Liver (tissue), 8 donors: ENCODE measurements at regions not wholly inside any gene's neighbourhood (a gene's known extent, or its start where the extent isn't known, plus 50 kb on each side); places are given as distances from the start of the nearest gene placed in this dataset.

Experiments used
- DNase-seq: peaks from one replicate; pipeline ENCODE4 v3.0.0-alpha.2; 2017; ENCODE audit warnings: low spot score
- H3K27ac ChIP-seq, 2 donors: one replicate each; pipeline ENCODE4 v1.7.0; 2013; ENCODE audit warnings: inconsistent platforms in 2 of 2, low read length in 2 of 2, control low read depth in 1 of 2, low read depth in 1 of 2, mild to moderate bottlenecking in 1 of 2
- H3K27me3 ChIP-seq, 4 donors: one replicate each; pipeline versions ENCODE4 v1.6.1 to v1.7.0; 2013; ENCODE audit warnings: low read length in 3 of 4, inconsistent platforms in 1 of 4, mild to moderate bottlenecking in 1 of 4, moderate library complexity in 1 of 4; ENCODE audit not compliant: control insufficient read depth in 4 of 4, insufficient read depth in 4 of 4
- H3K36me3 ChIP-seq, 4 donors: one replicate each; pipeline versions ENCODE4 v1.6.1 to v1.7.0; 2013; ENCODE audit warnings: low read length in 3 of 4, mild to moderate bottlenecking in 3 of 4, low read depth in 1 of 4, moderate library complexity in 1 of 4; ENCODE audit not compliant: control insufficient read depth in 4 of 4, insufficient read depth in 3 of 4
- H3K4me1 ChIP-seq, 4 donors: one replicate each; pipeline versions ENCODE4 v1.6.1 to v1.7.0; 2013; ENCODE audit warnings: low read length in 3 of 4, mild to moderate bottlenecking in 3 of 4, moderate library complexity in 1 of 4; ENCODE audit not compliant: control insufficient read depth in 4 of 4, insufficient read depth in 4 of 4
- H3K4me3 ChIP-seq, 3 donors: one replicate each; pipeline versions ENCODE4 v1.6.1 to v1.7.0; 2013; ENCODE audit warnings: low read length in 3 of 3, control low read depth in 1 of 3, low read depth in 1 of 3, mild to moderate bottlenecking in 1 of 3
- H3K9ac ChIP-seq, 2 donors: one replicate each; pipeline ENCODE4 v1.7.0; 2013; ENCODE audit warnings: low read length in 2 of 2, mild to moderate bottlenecking in 2 of 2, moderate library complexity in 2 of 2, control low read depth in 1 of 2, low read depth in 1 of 2
- H3K9me3 ChIP-seq, 4 donors: one replicate each; pipeline versions ENCODE4 v1.6.1 to v1.7.0; 2013; ENCODE audit warnings: low read length in 3 of 4; ENCODE audit not compliant: control insufficient read depth in 4 of 4
- EGR1 ChIP-seq, 2 donors: IDR thresholded peaks; 2 replicates each; pipeline ENCODE4 v1.6.1; 2016 to 2018; ENCODE audit warnings: antibody characterized with exemption in 2 of 2, low read depth in 2 of 2
- FOXA1 ChIP-seq: IDR thresholded peaks from 2 replicates; pipeline ENCODE4 v1.6.1; 2016; ENCODE audit warnings: antibody characterized with exemption
- FOXA2 ChIP-seq: IDR thresholded peaks from 2 replicates; pipeline ENCODE4 v1.6.1; 2016; ENCODE audit warnings: antibody characterized with exemption
- GABPA ChIP-seq, 2 donors: IDR thresholded peaks in 1 of 2; conservative IDR thresholded peaks in 1 of 2; 2 replicates each; pipeline ENCODE4 v1.6.1; 2016; ENCODE audit warnings: antibody characterized with exemption in 2 of 2, mild to moderate bottlenecking in 1 of 2, moderate library complexity in 1 of 2
- HNF4A ChIP-seq, 2 donors: conservative IDR thresholded peaks; 2 replicates each; pipeline ENCODE4 v1.6.1; 2016; ENCODE audit warnings: antibody characterized with exemption in 2 of 2, mild to moderate bottlenecking in 2 of 2
- HNF4G ChIP-seq: IDR thresholded peaks from 2 replicates; pipeline ENCODE4 v1.6.1; 2016; ENCODE audit warnings: antibody characterized with exemption
- JUND ChIP-seq, 2 donors: IDR thresholded peaks; 2 replicates each; pipeline ENCODE4 v1.6.1; 2016; ENCODE audit warnings: antibody characterized with exemption in 2 of 2
- NR2F2 ChIP-seq: IDR thresholded peaks from 2 replicates; pipeline ENCODE4 v1.6.1; 2016; ENCODE audit warnings: antibody characterized with exemption
- RAD21 ChIP-seq, 2 donors: IDR thresholded peaks; 2 replicates each; pipeline ENCODE4 v1.6.1; 2016; ENCODE audit warnings: antibody characterized with exemption in 2 of 2, mild to moderate bottlenecking in 2 of 2
- RXRA ChIP-seq, 2 donors: IDR thresholded peaks; 2 replicates each; pipeline ENCODE4 v1.6.1; 2017 to 2018; ENCODE audit warnings: antibody characterized with exemption in 2 of 2, mild to moderate bottlenecking in 1 of 2
- SP1 ChIP-seq: IDR thresholded peaks from 2 replicates; pipeline ENCODE4 v1.6.1; 2018; ENCODE audit warnings: antibody characterized with exemption, mild to moderate bottlenecking
- TAF1 ChIP-seq: conservative IDR thresholded peaks from 2 replicates; pipeline ENCODE4 v1.6.1; 2016; ENCODE audit warnings: antibody characterized with exemption, mild to moderate bottlenecking
- YY1 ChIP-seq: IDR thresholded peaks from 2 replicates; pipeline ENCODE4 v1.6.1; 2016; ENCODE audit warnings: antibody characterized with exemption, mild to moderate bottlenecking
- WGBS: extraction: QIAGEN DNeasy Blood & Tissue Kit; methylation state at CpG from one replicate; pipeline ENCODE4 v1.1.7; 2013; 5-methylcytosine and 5-hydroxymethylcytosine counted together
- TF ChIP-seq, protein P1 (sequence below): fragments of 150-350 bp; IDR thresholded peaks from 2 replicates; pipeline ENCODE4 v1.5.1; 2017; ENCODE audit warnings: improper control_type of control experiment, low read depth, low read length; ENCODE audit not compliant: missing input control
- TF ChIP-seq, protein P2 (sequence below): IDR thresholded peaks from 2 replicates; pipeline ENCODE4 v1.6.1; 2016; ENCODE audit warnings: antibody characterized with exemption, mild to moderate bottlenecking
- TF ChIP-seq, protein P3 (sequence below): IDR thresholded peaks from 2 replicates; pipeline ENCODE4 v1.6.1; 2016; ENCODE audit warnings: antibody characterized with exemption
- TF ChIP-seq, protein P4 (sequence below): IDR thresholded peaks from 2 replicates; pipeline ENCODE4 v1.6.1; 2016; ENCODE audit warnings: antibody characterized with exemption
- TF ChIP-seq, protein P5 (sequence below): IDR thresholded peaks from 2 replicates; pipeline ENCODE4 v1.6.1; 2016; ENCODE audit warnings: antibody characterized with exemption
- donor health status: healthy.
- donor health status: healthy.
- donor health status: healthy.
- donor health status: healthy.
- donor health status: healthy.

DNA sequence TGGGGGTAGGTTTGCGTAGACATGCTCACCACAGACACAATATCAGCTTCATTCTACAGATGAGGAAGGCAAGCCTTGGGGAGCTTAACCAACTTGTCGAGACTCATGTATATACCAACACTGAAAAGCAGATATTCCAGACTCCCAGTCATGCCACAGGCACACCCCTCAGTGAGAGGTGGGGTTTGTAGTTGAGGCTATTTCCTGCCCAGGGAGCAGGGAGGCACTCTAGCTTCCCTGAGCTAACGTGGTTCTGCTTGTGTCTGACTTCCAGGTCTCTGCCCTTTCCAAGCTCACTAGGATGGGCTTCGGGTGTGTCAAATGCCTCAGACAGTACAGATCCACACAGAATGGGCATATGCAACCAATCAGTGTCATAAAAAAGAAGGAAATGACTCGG, 122.3 kb upstream of the RUNX1 start:
- Histone ChIP-seq H3K4me1 (no peaks in the 10 kb centered on the region), H3K27me3 (no peaks in the 10 kb centered on the region), H3K27ac (no peak overlapping the region), H3K9me3 (no peaks in the 10 kb centered on the region), H3K9ac (no peak overlapping the region), H3K4me3 (no peak overlapping the region), H3K36me3 (no peaks in the 10 kb centered on the region)
- no peak for TF ChIP-seq RAD21 (IDR thresholded peaks at IDR 0.05)
- TF ChIP-seq JUND (IDR thresholded peaks at IDR 0.05): no peak
- TF ChIP-seq, protein P1, sequence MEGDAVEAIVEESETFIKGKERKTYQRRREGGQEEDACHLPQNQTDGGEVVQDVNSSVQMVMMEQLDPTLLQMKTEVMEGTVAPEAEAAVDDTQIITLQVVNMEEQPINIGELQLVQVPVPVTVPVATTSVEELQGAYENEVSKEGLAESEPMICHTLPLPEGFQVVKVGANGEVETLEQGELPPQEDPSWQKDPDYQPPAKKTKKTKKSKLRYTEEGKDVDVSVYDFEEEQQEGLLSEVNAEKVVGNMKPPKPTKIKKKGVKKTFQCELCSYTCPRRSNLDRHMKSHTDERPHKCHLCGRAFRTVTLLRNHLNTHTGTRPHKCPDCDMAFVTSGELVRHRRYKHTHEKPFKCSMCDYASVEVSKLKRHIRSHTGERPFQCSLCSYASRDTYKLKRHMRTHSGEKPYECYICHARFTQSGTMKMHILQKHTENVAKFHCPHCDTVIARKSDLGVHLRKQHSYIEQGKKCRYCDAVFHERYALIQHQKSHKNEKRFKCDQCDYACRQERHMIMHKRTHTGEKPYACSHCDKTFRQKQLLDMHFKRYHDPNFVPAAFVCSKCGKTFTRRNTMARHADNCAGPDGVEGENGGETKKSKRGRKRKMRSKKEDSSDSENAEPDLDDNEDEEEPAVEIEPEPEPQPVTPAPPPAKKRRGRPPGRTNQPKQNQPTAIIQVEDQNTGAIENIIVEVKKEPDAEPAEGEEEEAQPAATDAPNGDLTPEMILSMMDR: no peak
- no peak for TF ChIP-seq RXRA (IDR thresholded peaks at IDR 0.05)
- no peak for TF ChIP-seq FOXA1
- no peak for TF ChIP-seq GABPA (IDR thresholded peaks at IDR 0.05 in 1 of 2, conservative IDR thresholded peaks at IDR 0.05 in 1 of 2)
- no peak for TF ChIP-seq SP1
- TF ChIP-seq FOXA2: no peak
- TF ChIP-seq, protein P2, sequence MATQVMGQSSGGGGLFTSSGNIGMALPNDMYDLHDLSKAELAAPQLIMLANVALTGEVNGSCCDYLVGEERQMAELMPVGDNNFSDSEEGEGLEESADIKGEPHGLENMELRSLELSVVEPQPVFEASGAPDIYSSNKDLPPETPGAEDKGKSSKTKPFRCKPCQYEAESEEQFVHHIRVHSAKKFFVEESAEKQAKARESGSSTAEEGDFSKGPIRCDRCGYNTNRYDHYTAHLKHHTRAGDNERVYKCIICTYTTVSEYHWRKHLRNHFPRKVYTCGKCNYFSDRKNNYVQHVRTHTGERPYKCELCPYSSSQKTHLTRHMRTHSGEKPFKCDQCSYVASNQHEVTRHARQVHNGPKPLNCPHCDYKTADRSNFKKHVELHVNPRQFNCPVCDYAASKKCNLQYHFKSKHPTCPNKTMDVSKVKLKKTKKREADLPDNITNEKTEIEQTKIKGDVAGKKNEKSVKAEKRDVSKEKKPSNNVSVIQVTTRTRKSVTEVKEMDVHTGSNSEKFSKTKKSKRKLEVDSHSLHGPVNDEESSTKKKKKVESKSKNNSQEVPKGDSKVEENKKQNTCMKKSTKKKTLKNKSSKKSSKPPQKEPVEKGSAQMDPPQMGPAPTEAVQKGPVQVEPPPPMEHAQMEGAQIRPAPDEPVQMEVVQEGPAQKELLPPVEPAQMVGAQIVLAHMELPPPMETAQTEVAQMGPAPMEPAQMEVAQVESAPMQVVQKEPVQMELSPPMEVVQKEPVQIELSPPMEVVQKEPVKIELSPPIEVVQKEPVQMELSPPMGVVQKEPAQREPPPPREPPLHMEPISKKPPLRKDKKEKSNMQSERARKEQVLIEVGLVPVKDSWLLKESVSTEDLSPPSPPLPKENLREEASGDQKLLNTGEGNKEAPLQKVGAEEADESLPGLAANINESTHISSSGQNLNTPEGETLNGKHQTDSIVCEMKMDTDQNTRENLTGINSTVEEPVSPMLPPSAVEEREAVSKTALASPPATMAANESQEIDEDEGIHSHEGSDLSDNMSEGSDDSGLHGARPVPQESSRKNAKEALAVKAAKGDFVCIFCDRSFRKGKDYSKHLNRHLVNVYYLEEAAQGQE: no peak
- TF ChIP-seq, protein P3, sequence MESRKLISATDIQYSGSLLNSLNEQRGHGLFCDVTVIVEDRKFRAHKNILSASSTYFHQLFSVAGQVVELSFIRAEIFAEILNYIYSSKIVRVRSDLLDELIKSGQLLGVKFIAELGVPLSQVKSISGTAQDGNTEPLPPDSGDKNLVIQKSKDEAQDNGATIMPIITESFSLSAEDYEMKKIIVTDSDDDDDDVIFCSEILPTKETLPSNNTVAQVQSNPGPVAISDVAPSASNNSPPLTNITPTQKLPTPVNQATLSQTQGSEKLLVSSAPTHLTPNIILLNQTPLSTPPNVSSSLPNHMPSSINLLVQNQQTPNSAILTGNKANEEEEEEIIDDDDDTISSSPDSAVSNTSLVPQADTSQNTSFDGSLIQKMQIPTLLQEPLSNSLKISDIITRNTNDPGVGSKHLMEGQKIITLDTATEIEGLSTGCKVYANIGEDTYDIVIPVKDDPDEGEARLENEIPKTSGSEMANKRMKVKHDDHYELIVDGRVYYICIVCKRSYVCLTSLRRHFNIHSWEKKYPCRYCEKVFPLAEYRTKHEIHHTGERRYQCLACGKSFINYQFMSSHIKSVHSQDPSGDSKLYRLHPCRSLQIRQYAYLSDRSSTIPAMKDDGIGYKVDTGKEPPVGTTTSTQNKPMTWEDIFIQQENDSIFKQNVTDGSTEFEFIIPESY: no peak
- no peak for TF ChIP-seq HNF4A (conservative IDR thresholded peaks at IDR 0.05)
- TF ChIP-seq YY1: no peak
- no peak for TF ChIP-seq EGR1 (IDR thresholded peaks at IDR 0.05; ENCODE audit: low read depth in 2 of 2)
- TF ChIP-seq HNF4G: no peak
- TF ChIP-seq, protein P4, sequence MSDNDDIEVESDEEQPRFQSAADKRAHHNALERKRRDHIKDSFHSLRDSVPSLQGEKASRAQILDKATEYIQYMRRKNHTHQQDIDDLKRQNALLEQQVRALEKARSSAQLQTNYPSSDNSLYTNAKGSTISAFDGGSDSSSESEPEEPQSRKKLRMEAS: no peak
- TF ChIP-seq NR2F2: no peak
- TF ChIP-seq, protein P5, sequence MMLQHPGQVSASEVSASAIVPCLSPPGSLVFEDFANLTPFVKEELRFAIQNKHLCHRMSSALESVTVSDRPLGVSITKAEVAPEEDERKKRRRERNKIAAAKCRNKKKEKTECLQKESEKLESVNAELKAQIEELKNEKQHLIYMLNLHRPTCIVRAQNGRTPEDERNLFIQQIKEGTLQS: no peak
- TF ChIP-seq TAF1: no peak
- WGBS: 74% methylated on average over 5 of the region's 5 CpGs
- no peak for DNase-seq
